ENCODE measurements at regions not wholly inside any gene's neighbourhood (a gene's known extent, or its start where the extent isn't known, plus 50 kb on each side); places are given as distances from the start of the nearest gene placed in this dataset.

GRCh38 chr14:62098357-62098756, 336.1 kb downstream of the SNAPC1 start:
- no peak for DNase-seq

GRCh38 chr14:62099091-62099490, 336.9 kb downstream of the SNAPC1 start:
- DNase-seq: no peak

GRCh38 chr14:62101189-62101588, 339.0 kb downstream of the SNAPC1 start:
- no peak for DNase-seq

GRCh38 chr14:62101673-62102348, 339.6 kb downstream of the SNAPC1 start:
- DNase-seq: no peak

- DNase-seq: no peak
Measured at GRCh38 chr14:62102349-62102725, 340.1 kb downstream of the SNAPC1 start.

GRCh38 chr14:62103464-62103863, 341.2 kb downstream of the SNAPC1 start:
- DNase-seq: no peak

- DNase-seq: no peak
Measured at GRCh38 chr14:62110941-62111340, 348.7 kb downstream of the SNAPC1 start.

- DNase-seq: peak in 12 of 14 donors; percentile 1 to 66 (median 29)
Measured at GRCh38 chr14:62117010-62117750, 355.0 kb downstream of the SNAPC1 start.

GRCh38 chr14:62117751-62118105, 355.5 kb downstream of the SNAPC1 start:
- DNase-seq: peak in 1 of 14 donors; percentile 19

GRCh38 chr14:62118461-62118860, 356.2 kb downstream of the SNAPC1 start:
- DNase-seq: no peak

GRCh38 chr14:62118871-62119270, 356.7 kb downstream of the SNAPC1 start:
- no peak for DNase-seq

- no peak for DNase-seq
Measured at GRCh38 chr14:62123961-62124360, 361.7 kb downstream of the SNAPC1 start.

GRCh38 chr14:62125793-62126192, 363.6 kb downstream of the SNAPC1 start:
- DNase-seq: no peak

- DNase-seq: peak in 2 of 14 donors; percentile 15 to 40
Measured at GRCh38 chr14:62126879-62127478, 364.8 kb downstream of the SNAPC1 start.

- no peak for DNase-seq
Measured at GRCh38 chr14:62130441-62130840, 368.2 kb downstream of the SNAPC1 start.

- no peak for DNase-seq
Measured at GRCh38 chr14:62133776-62134550, 371.7 kb downstream of the SNAPC1 start.

GRCh38 chr14:62138593-62138992, 376.4 kb downstream of the SNAPC1 start:
- no peak for DNase-seq

- no peak for DNase-seq
Measured at GRCh38 chr14:62141139-62141538, 378.9 kb downstream of the SNAPC1 start.

- peak in 1 of 14 donors; percentile 0 for DNase-seq
Measured at GRCh38 chr14:62143245-62143644, 381.0 kb downstream of the SNAPC1 start.

GRCh38 chr14:62144863-62145262, 382.6 kb downstream of the SNAPC1 start:
- no peak for DNase-seq

GRCh38 chr14:62146030-62146429, 383.8 kb downstream of the SNAPC1 start:
- DNase-seq: no peak

GRCh38 chr14:62156052-62156451, 393.8 kb downstream of the SNAPC1 start:
- no peak for DNase-seq

GRCh38 chr14:62158779-62159178, 396.6 kb downstream of the SNAPC1 start:
- DNase-seq: no peak

Measured in C1 segment of cervical spinal cord (tissue), 14 donors.